ENCODE measurements at regions not wholly inside any gene's neighbourhood (a gene's known extent, or its start where the extent isn't known, plus 50 kb on each side); places are given as distances from the start of the nearest gene placed in this dataset.

- in situ Hi-C loops (cut with MboI; ENCODE audit: low pct_unique_long_range_greater_than_20kb in 2 of 9, low sequenced_read_pairs in 9 of 9, unreplicated experiment in 9 of 9): no loop called here
- no peak overlapping the region for H3K27ac ChIP-seq
Observed at GRCh38 chr4:158313566-158313965, 103.3 kb downstream of the TMEM144 start.

GRCh38 chr4:158314756-158315487 is 104.6 kb downstream of the TMEM144 start:
- no peak overlapping the region for H3K4me3 ChIP-seq
- in situ Hi-C loops (cut with MboI; ENCODE audit: low pct_unique_long_range_greater_than_20kb in 2 of 9, low sequenced_read_pairs in 9 of 9, unreplicated experiment in 9 of 9): no loop called here
- 14 to 95% (median 87%) methylated on average over 2 to 5 of the region's 5 CpGs; no CpG with 5 or more reads in 1 of the 10 experiments for WGBS, 10 experiments
- peak in 2 of 8 experiments; percentile 84 to 89 for ATAC-seq (replicated peaks in 6 of 8)
- no peak overlapping the region for H3K27ac ChIP-seq
- H3K4me1 ChIP-seq (replicated peaks in 1 of 2): no peaks in the 10 kb centered on the region

More at GRCh38 chr4:158313566-158313965, 103.3 kb downstream of the TMEM144 start:
- Histone ChIP-seq H3K4me1 (replicated peaks in 1 of 2) (no peaks in the 10 kb centered on the region), H3K4me3 (no peak overlapping the region)
- 38 to 95% (median 86%) methylated on average over 1 to 4 of the region's 5 CpGs; no CpG with 5 or more reads in 5 of the 10 experiments for WGBS, 10 experiments
- no peak for ATAC-seq (replicated peaks in 6 of 8)

GRCh38 chr4:158315706-158316105 is 105.4 kb downstream of the TMEM144 start:
- Histone ChIP-seq H3K4me3 (no peak overlapping the region), H3K4me1 (replicated peaks in 1 of 2) (no peaks in the 10 kb centered on the region), H3K27ac (no peak overlapping the region)
- in situ Hi-C loops (cut with MboI; ENCODE audit: low pct_unique_long_range_greater_than_20kb in 2 of 9, low sequenced_read_pairs in 9 of 9, unreplicated experiment in 9 of 9): no loop called here
- no peak for ATAC-seq (replicated peaks in 6 of 8)
- WGBS, 10 experiments: 0 to 100% (median 60%) methylated on average over 1 to 2 of the region's 2 CpGs; no CpG with 5 or more reads in 1 of the 10 experiments

- in situ Hi-C loops (cut with MboI; ENCODE audit: low pct_unique_long_range_greater_than_20kb in 2 of 9, low sequenced_read_pairs in 9 of 9, unreplicated experiment in 9 of 9): no loop called here
- 50 to 100% (median 67%) methylated on average over 1 of the region's 1 CpG; no CpG with 5 or more reads in 3 of the 10 experiments for WGBS, 10 experiments
- Histone ChIP-seq H3K4me3 (no peak overlapping the region), H3K27ac (no peak overlapping the region), H3K4me1 (replicated peaks in 1 of 2) (no peaks in the 10 kb centered on the region)
- ATAC-seq (replicated peaks in 6 of 8): no peak
Observed at GRCh38 chr4:158316264-158316663, 106.0 kb downstream of the TMEM144 start.

- no peak for ATAC-seq (replicated peaks in 6 of 8)
- 67 to 100% (median 94%) methylated on average over 1 to 6 of the region's 7 CpGs; no CpG with 5 or more reads in 3 of the 10 experiments for WGBS, 10 experiments
- Histone ChIP-seq H3K4me1 (replicated peaks in 1 of 2) (no peaks in the 10 kb centered on the region), H3K4me3 (no peak overlapping the region), H3K27ac (no peak overlapping the region)
- in situ Hi-C loops (cut with MboI; ENCODE audit: low pct_unique_long_range_greater_than_20kb in 2 of 9, low sequenced_read_pairs in 9 of 9, unreplicated experiment in 9 of 9): no loop called here
Observed at GRCh38 chr4:158319880-158320279, 109.6 kb downstream of the TMEM144 start.

- in situ Hi-C loops (cut with MboI; ENCODE audit: low pct_unique_long_range_greater_than_20kb in 2 of 9, low sequenced_read_pairs in 9 of 9, unreplicated experiment in 9 of 9): no loop called here
- H3K27ac ChIP-seq: no peak overlapping the region
- H3K4me3 ChIP-seq: no peak overlapping the region
- no peaks in the 10 kb centered on the region for H3K4me1 ChIP-seq (replicated peaks in 1 of 2)
- WGBS, 10 experiments: 0 to 100% (median 53%) methylated on average over 1 of the region's 1 CpG; no CpG with 5 or more reads in 2 of the 10 experiments
- ATAC-seq (replicated peaks in 6 of 8): peak in 2 of 8 experiments; percentile 45 to 92
Observed at GRCh38 chr4:158322109-158322508, 111.8 kb downstream of the TMEM144 start.

- no peak for ATAC-seq (replicated peaks in 6 of 8)
- no peaks in the 10 kb centered on the region for H3K4me1 ChIP-seq (replicated peaks in 1 of 2)
- 35 to 100% (median 60%) methylated on average over 1 to 5 of the region's 5 CpGs; no CpG with 5 or more reads in 1 of the 10 experiments for WGBS, 10 experiments
- in situ Hi-C loops (cut with MboI; ENCODE audit: low pct_unique_long_range_greater_than_20kb in 2 of 9, low sequenced_read_pairs in 9 of 9, unreplicated experiment in 9 of 9): no loop called here
- H3K27ac ChIP-seq: no peak overlapping the region
- no peak overlapping the region for H3K4me3 ChIP-seq
Observed at GRCh38 chr4:158327525-158327924, 117.2 kb downstream of the TMEM144 start.

- no peak for ATAC-seq (replicated peaks in 6 of 8)
- in situ Hi-C loops (cut with MboI; ENCODE audit: low pct_unique_long_range_greater_than_20kb in 2 of 9, low sequenced_read_pairs in 9 of 9, unreplicated experiment in 9 of 9): no loop called here
- no peaks in the 10 kb centered on the region for H3K4me1 ChIP-seq (replicated peaks in 1 of 2)
- no peak overlapping the region for H3K4me3 ChIP-seq
- no peak overlapping the region for H3K27ac ChIP-seq
Observed at GRCh38 chr4:158331863-158332262, 121.6 kb downstream of the TMEM144 start.

- H3K4me3 ChIP-seq: no peak overlapping the region
- H3K4me1 ChIP-seq (replicated peaks in 1 of 2): no peaks in the 10 kb centered on the region
- H3K27ac ChIP-seq: no peak overlapping the region
- 70 to 100% (median 94%) methylated on average over 2 to 3 of the region's 3 CpGs for WGBS, 10 experiments
- ATAC-seq (replicated peaks in 6 of 8): no peak
- in situ Hi-C loops (cut with MboI; ENCODE audit: low pct_unique_long_range_greater_than_20kb in 2 of 9, low sequenced_read_pairs in 9 of 9, unreplicated experiment in 9 of 9): no loop called here
Observed at GRCh38 chr4:158333820-158334219, 123.5 kb downstream of the TMEM144 start.

- peak in 4 of 8 experiments; percentile 38 to 100 (median 100) for ATAC-seq (replicated peaks in 6 of 8)
- Histone ChIP-seq H3K4me1 (replicated peaks in 1 of 2) (no peaks in the 10 kb centered on the region), H3K27ac (no peak overlapping the region), H3K4me3 (no peak overlapping the region)
- in situ Hi-C loops (cut with MboI; ENCODE audit: low pct_unique_long_range_greater_than_20kb in 2 of 9, low sequenced_read_pairs in 9 of 9, unreplicated experiment in 9 of 9): no loop called here
- 0 to 90% (median 40%) methylated on average over 1 of the region's 1 CpG; no CpG with 5 or more reads in 2 of the 10 experiments for WGBS, 10 experiments
Observed at GRCh38 chr4:158341896-158342295, 131.6 kb downstream of the TMEM144 start.

- ATAC-seq (replicated peaks in 6 of 8): no peak
- no peak overlapping the region for H3K27ac ChIP-seq
- in situ Hi-C loops (cut with MboI; ENCODE audit: low pct_unique_long_range_greater_than_20kb in 2 of 9, low sequenced_read_pairs in 9 of 9, unreplicated experiment in 9 of 9): no loop called here
- no peak overlapping the region for H3K4me3 ChIP-seq
- WGBS, 10 experiments: 11 to 84% (median 62%) methylated on average over 1 to 4 of the region's 4 CpGs; no CpG with 5 or more reads in 2 of the 10 experiments
- H3K4me1 ChIP-seq (replicated peaks in 1 of 2): no peaks in the 10 kb centered on the region
Observed at GRCh38 chr4:158346576-158346975, 136.3 kb downstream of the TMEM144 start.

GRCh38 chr4:158347556-158347955 is 137.3 kb downstream of the TMEM144 start:
- no peaks in the 10 kb centered on the region for H3K4me1 ChIP-seq (replicated peaks in 1 of 2)
- H3K4me3 ChIP-seq: no peak overlapping the region
- peak in 2 of 8 experiments; percentile 65 to 89 for ATAC-seq (replicated peaks in 6 of 8)
- H3K27ac ChIP-seq: no peak overlapping the region
- WGBS, 10 experiments: 0 to 100% (median 62%) methylated on average over 1 of the region's 1 CpG; no CpG with 5 or more reads in 4 of the 10 experiments
- in situ Hi-C loops (cut with MboI; ENCODE audit: low pct_unique_long_range_greater_than_20kb in 2 of 9, low sequenced_read_pairs in 9 of 9, unreplicated experiment in 9 of 9): no loop called here

- no peak for ATAC-seq (replicated peaks in 6 of 8)
- no peak overlapping the region for H3K4me3 ChIP-seq
- in situ Hi-C loops (cut with MboI; ENCODE audit: low pct_unique_long_range_greater_than_20kb in 2 of 9, low sequenced_read_pairs in 9 of 9, unreplicated experiment in 9 of 9): no loop called here
- H3K4me1 ChIP-seq (replicated peaks in 1 of 2): no peaks in the 10 kb centered on the region
- H3K27ac ChIP-seq: no peak overlapping the region
- WGBS, 10 experiments: 80 to 100% (median 100%) methylated on average over 1 of the region's 1 CpG; no CpG with 5 or more reads in 6 of the 10 experiments
Observed at GRCh38 chr4:158350161-158350560, 139.9 kb downstream of the TMEM144 start.

All from motor neuron (in vitro differentiated cells).